ENCODE measurements at regions not wholly inside any gene's neighbourhood (a gene's known extent, or its start where the extent isn't known, plus 50 kb on each side); places are given as distances from the start of the nearest gene placed in this dataset.

DNA sequence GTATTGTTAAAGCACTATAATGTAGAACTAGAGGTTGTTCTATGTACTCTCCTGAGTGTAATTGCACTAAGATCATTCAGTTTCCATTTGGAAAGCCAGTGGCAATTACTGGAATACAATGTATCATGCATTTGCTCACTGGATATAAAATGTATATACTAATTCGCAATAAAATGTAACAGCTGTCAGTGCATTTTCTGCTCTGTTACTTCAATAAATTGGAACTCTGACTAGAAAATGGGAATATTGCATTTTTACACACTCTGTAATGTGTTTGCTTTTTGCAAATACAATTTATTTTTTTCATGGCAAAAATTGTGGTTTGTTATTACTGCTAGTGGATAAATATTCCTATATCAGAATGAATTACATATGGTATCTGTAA lies 893.8 kb upstream of the POU3F3 start:
- intact Hi-C loops (cut with DNase I): no loop called here
- Histone ChIP-seq H3K27me3 (no peaks in the 10 kb centered on the region), H3K9me3 (peaks cover 0 to under 1% (median 0%) of the 10 kb centered on the region in 4 donors), H3K4me1 (no peaks in the 10 kb centered on the region), H3K36me3 (no peaks in the 10 kb centered on the region), H3K4me3 (no peak overlapping the region), H3K27ac (no peak overlapping the region)
- TF ChIP-seq, protein P1, sequence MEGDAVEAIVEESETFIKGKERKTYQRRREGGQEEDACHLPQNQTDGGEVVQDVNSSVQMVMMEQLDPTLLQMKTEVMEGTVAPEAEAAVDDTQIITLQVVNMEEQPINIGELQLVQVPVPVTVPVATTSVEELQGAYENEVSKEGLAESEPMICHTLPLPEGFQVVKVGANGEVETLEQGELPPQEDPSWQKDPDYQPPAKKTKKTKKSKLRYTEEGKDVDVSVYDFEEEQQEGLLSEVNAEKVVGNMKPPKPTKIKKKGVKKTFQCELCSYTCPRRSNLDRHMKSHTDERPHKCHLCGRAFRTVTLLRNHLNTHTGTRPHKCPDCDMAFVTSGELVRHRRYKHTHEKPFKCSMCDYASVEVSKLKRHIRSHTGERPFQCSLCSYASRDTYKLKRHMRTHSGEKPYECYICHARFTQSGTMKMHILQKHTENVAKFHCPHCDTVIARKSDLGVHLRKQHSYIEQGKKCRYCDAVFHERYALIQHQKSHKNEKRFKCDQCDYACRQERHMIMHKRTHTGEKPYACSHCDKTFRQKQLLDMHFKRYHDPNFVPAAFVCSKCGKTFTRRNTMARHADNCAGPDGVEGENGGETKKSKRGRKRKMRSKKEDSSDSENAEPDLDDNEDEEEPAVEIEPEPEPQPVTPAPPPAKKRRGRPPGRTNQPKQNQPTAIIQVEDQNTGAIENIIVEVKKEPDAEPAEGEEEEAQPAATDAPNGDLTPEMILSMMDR (IDR thresholded peaks at IDR 0.05): no peak
- TF ChIP-seq POLR2A (IDR thresholded peaks at IDR 0.05): no peak
- no peak for TF ChIP-seq EP300 (IDR thresholded peaks at IDR 0.05)
- TF ChIP-seq POLR2AphosphoS5 (IDR thresholded peaks at IDR 0.05): no peak
- no peak for DNase-seq
- WGBS, 2 donors: 64 to 80% methylated on average over 1 of the region's 1 CpG

DNA sequence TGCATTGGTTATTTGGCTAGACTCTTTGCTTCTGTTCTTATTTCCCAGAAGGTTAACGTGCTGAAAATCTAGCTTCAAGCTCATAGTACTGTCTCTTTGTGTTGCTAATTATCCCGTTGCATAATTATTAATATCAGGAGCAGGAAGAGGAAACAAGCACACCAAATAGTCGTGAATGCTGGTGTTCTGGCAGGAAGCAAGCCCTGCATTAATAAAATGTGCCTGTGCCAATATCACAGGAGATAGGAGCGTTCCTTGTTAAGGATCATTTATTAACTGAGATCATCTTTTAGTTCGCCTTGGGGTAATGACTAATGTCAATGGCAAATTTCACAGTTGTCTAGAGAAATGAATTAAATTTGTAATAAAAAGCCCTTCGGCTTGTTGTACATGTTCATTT lies 893.0 kb upstream of the POU3F3 start:
- no peaks in the 10 kb centered on the region for H3K36me3 ChIP-seq
- H3K9me3 ChIP-seq: peaks cover 0 to 2% (median 0%) of the 10 kb centered on the region in 4 donors
- H3K4me1 ChIP-seq: no peaks in the 10 kb centered on the region
- H3K27me3 ChIP-seq: no peaks in the 10 kb centered on the region
- WGBS, 2 donors: 64 to 70% methylated on average over 6 of the region's 6 CpGs
- H3K27ac ChIP-seq: no peak overlapping the region
- TF ChIP-seq POLR2A (IDR thresholded peaks at IDR 0.05): no peak
- TF ChIP-seq, protein P1 (IDR thresholded peaks at IDR 0.05): no peak
- TF ChIP-seq POLR2AphosphoS5 (IDR thresholded peaks at IDR 0.05): no peak
- TF ChIP-seq EP300 (IDR thresholded peaks at IDR 0.05): no peak
- no peak for DNase-seq
- H3K4me3 ChIP-seq: no peak overlapping the region
- intact Hi-C loops (cut with DNase I): no loop called here

DNA sequence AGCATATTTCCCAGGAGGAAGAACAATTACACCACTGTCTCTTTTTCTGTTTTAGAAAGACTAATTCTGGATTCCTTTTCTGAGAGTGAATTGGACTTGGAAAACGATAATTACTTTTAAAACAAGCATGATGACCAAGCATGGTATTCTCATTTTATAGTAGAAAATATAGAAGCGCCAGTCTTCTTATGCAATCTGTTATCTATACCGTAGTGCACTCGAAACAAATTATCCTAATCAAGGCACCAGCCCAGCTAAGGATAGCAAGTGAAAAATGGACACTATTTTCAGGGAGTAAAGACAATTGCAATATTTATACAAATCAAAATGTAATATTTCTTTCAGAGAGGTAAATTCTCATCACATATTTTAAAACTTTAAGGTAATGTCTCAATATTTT lies 892.1 kb upstream of the POU3F3 start:
- no peak for DNase-seq
- H3K36me3 ChIP-seq: no peaks in the 10 kb centered on the region
- H3K4me1 ChIP-seq: no peaks in the 10 kb centered on the region
- intact Hi-C loops (cut with DNase I): no loop called here
- TF ChIP-seq POLR2AphosphoS5 (IDR thresholded peaks at IDR 0.05): no peak
- TF ChIP-seq EP300 (IDR thresholded peaks at IDR 0.05): no peak
- TF ChIP-seq POLR2A (IDR thresholded peaks at IDR 0.05): no peak
- TF ChIP-seq, protein P1 (IDR thresholded peaks at IDR 0.05): no peak
- H3K27ac ChIP-seq: no peak overlapping the region
- H3K9me3 ChIP-seq: peaks cover 0 to 2% (median 0%) of the 10 kb centered on the region in 4 donors
- H3K27me3 ChIP-seq: no peaks in the 10 kb centered on the region
- 82 to 84% methylated on average over 4 of the region's 4 CpGs for WGBS, 2 donors
- no peak overlapping the region for H3K4me3 ChIP-seq

DNA sequence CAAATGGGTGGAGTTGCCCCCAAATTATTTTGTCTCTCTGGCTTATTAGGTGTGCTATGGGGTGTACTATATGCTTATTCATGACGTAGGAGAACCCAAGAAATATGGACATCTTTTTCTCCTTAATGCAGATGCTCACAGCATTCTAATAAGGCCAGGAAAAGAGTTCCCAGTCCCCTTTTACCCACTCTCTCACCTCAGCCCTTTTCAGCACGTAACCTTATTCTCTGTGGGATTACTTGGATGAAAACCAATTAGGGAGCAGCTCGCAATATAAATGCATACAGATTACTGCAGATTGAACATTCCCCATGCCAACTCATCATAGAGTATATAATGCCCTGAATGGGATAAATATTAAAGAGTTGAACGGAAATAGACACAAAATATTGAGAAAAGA lies 891.2 kb upstream of the POU3F3 start:
- WGBS, 2 donors: 87 to 89% methylated on average over 4 of the region's 4 CpGs
- no peaks in the 10 kb centered on the region for H3K27me3 ChIP-seq
- no peak overlapping the region for H3K4me3 ChIP-seq
- H3K4me1 ChIP-seq: no peaks in the 10 kb centered on the region
- H3K36me3 ChIP-seq: no peaks in the 10 kb centered on the region
- peaks cover 0 to 2% (median 0%) of the 10 kb centered on the region in 4 donors for H3K9me3 ChIP-seq
- intact Hi-C loops (cut with DNase I): no loop called here
- H3K27ac ChIP-seq: no peak overlapping the region
- TF ChIP-seq EP300 (IDR thresholded peaks at IDR 0.05) (no peak), POLR2A (IDR thresholded peaks at IDR 0.05) (no peak), POLR2AphosphoS5 (IDR thresholded peaks at IDR 0.05) (no peak)
- TF ChIP-seq, protein P1 (IDR thresholded peaks at IDR 0.05): no peak
- no peak for DNase-seq

DNA sequence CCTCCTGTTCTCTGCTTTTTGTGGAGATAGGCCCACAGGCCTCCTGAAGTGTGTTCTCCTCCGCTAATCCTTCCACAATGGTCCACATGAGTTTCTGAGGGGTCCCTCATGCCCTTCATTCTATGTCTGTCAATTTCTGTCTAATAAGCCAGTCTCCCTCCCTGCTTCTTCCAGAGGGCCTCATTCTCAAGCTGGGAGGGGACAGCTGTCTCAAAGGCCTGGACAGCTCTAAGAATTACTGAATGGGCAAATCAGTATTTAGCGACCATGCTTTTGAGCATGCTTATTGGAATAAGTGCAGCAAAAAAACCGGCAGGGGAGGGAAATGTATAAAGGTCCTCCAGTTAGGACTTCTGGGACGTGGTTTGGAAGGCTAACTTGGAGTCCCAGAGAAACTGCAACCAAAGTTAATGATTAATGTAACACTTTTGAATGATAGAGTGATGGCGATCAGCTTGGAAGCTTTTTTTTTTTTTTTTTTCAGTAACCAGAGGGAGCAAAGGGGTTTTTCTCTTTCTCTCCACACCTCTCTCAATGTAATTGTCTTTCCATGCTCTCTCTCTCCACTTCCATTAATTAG lies 890.7 kb upstream of the POU3F3 start:
- DNase-seq: no peak
- no peaks in the 10 kb centered on the region for H3K36me3 ChIP-seq
- intact Hi-C loops (cut with DNase I): no loop called here
- no peaks in the 10 kb centered on the region for H3K4me1 ChIP-seq
- H3K4me3 ChIP-seq: no peak overlapping the region
- TF ChIP-seq, protein P1 (IDR thresholded peaks at IDR 0.05): no peak
- TF ChIP-seq POLR2A (IDR thresholded peaks at IDR 0.05) (no peak), EP300 (IDR thresholded peaks at IDR 0.05) (no peak), POLR2AphosphoS5 (IDR thresholded peaks at IDR 0.05) (no peak)
- 40 to 78% methylated on average over 5 of the region's 5 CpGs for WGBS, 2 donors
- peaks cover 0 to 2% (median 0%) of the 10 kb centered on the region in 4 donors for H3K9me3 ChIP-seq
- no peaks in the 10 kb centered on the region for H3K27me3 ChIP-seq
- no peak overlapping the region for H3K27ac ChIP-seq
